C4-2B (cell line): ENCODE measurements at regions not wholly inside any gene's neighbourhood (a gene's known extent, or its start where the extent isn't known, plus 50 kb on each side); places are given as distances from the start of the nearest gene placed in this dataset.

Experiments used
- CTCF ChIP-seq: fragments of 450-650 bp; conservative IDR thresholded peaks from 2 replicates; pipeline ENCODE4 v1.5.1; 2017; ENCODE audit warnings: mild to moderate bottlenecking
- ZFX ChIP-seq: fragments of 450-650 bp; IDR thresholded peaks from 2 replicates; pipeline ENCODE4 v1.6.1; 2017

- TF ChIP-seq CTCF = no peak
- TF ChIP-seq ZFX = no peak
Observed at GRCh38 chr19:28067882-28068281, 1145.1 kb downstream of the UQCRFS1 start.
